ES-I3 (cell line): ENCODE measurements at regions not wholly inside any gene's neighbourhood (a gene's known extent, or its start where the extent isn't known, plus 50 kb on each side); places are given as distances from the start of the nearest gene placed in this dataset.

Experiments used
- H3K36me3 ChIP-seq: 2 replicates; pipeline ENCODE4 v1.6.1; 2013; ENCODE audit warnings: mild to moderate bottlenecking, low read length, control low read depth, moderate library complexity; ENCODE audit not compliant: insufficient read depth
- H3K4me1 ChIP-seq: 2 replicates; pipeline ENCODE4 v1.6.1; 2013; ENCODE audit warnings: mild to moderate bottlenecking, control low read depth, low read length; ENCODE audit not compliant: insufficient read depth
- H3K9ac ChIP-seq: 2 replicates; pipeline ENCODE4 v1.6.1; 2013; ENCODE audit warnings: low read depth, mild to moderate bottlenecking, low read length, moderate library complexity
- H3K9me3 ChIP-seq: 2 replicates; pipeline ENCODE4 v1.6.1; 2013; ENCODE audit warnings: mild to moderate bottlenecking, low read length, moderate library complexity; ENCODE audit not compliant: control insufficient read depth, insufficient read depth

- Histone ChIP-seq H3K9me3 (no peaks in the 10 kb centered on the region), H3K36me3 (no peaks in the 10 kb centered on the region), H3K4me1 (no peaks in the 10 kb centered on the region), H3K9ac (no peak overlapping the region)
Measured at GRCh38 chr22:49329636-49330035, 498.0 kb downstream of the BRD1 start.

DNA sequence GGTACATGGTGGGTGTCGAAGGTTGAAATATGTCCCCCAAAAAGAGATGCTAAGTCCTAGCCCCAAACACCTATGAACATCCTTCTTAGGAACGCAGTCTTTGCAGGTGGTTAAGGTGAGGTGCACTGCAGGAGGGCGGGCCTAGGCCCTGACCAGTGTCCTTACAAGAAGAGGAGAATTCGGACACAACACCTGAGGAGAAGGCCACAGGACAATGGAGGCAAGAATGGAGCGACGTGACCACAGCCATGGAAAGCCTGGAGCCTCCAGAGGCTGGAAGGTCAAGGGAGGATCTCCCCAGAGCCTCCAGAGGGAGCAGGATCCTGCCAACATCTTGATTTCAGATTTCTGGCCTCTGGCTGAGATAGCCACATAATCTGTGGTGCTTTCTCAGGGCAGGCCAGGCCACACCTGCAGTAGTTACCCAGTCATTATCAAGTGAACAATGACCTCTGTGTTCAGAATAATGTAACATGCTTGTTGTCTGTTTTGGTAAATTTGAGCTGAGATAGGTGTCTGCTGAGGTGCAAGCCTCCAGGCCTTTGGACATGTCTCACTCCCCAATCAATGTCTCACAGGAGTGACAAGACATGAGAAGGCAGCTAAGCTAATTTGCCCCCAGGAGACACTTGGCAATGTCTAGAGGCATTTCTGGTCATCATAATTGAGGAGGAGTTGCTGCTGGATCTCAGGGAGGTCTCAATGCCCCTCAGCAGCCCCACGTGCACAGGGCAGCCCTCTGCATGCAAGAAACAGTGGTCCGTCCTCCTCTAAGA lies 498.9 kb downstream of the BRD1 start:
- Histone ChIP-seq H3K9ac (no peak overlapping the region), H3K4me1 (no peaks in the 10 kb centered on the region), H3K9me3 (no peaks in the 10 kb centered on the region), H3K36me3 (no peaks in the 10 kb centered on the region)

DNA sequence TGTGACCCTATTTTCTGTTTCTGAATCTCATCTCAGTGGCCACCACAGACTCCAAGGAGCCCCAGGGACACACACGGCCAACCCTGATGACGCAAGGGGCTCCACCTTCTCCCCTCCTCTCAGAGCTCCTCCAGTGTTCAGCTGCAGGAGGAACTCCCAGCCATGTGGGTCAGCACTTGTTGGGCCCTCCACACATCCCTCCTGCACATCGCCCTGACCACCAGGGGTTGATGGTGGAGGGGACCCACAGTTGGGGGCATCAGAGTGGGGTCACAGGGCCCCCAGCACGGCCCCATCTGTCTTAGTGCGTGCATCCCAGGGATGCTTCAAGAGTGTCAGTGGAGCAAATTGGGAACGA lies 499.6 kb downstream of the BRD1 start:
- Histone ChIP-seq H3K9me3 (no peaks in the 10 kb centered on the region), H3K9ac (no peak overlapping the region), H3K4me1 (no peaks in the 10 kb centered on the region), H3K36me3 (no peaks in the 10 kb centered on the region)

DNA sequence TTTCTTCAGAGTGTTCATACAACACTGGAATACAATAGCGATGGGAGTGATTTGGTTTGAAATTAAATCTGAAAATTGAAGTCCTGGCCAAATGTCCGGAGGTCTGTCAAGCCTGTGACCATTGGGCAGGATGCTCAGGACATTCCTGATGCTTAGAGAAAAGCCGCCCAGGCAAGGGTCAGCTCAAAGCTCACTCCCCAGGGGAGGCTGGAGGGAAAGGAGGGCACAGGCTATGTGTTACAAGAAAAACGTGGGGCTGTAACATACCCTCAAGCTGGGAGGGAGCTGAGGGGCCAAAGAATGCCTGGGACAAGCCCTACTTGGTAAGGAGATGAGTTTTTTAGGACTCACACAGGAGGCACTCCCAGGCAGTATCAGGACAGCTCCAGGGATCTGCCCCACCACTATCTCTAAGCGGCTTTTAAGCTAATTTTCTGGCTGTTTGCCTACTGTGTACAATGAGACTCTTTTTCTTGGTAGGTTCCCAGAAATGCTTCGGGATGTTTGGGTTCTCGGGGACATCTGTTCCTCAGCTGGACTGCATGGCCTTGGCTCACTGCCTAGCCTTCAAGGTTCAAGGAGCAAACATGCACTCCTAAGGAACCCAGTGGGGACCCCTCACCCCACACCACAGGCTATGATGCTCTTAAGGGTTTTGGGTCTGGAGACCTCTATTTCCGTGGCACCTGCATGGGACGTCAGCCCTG lies 500.1 kb downstream of the BRD1 start:
- no peaks in the 10 kb centered on the region for H3K9me3 ChIP-seq
- no peaks in the 10 kb centered on the region for H3K4me1 ChIP-seq
- no peak overlapping the region for H3K9ac ChIP-seq
- H3K36me3 ChIP-seq: no peaks in the 10 kb centered on the region

GRCh38 chr22:49326558-49326957 lies 501.1 kb downstream of the BRD1 start:
- Histone ChIP-seq H3K4me1 (no peaks in the 10 kb centered on the region), H3K9ac (no peak overlapping the region), H3K9me3 (no peaks in the 10 kb centered on the region), H3K36me3 (no peaks in the 10 kb centered on the region)

DNA sequence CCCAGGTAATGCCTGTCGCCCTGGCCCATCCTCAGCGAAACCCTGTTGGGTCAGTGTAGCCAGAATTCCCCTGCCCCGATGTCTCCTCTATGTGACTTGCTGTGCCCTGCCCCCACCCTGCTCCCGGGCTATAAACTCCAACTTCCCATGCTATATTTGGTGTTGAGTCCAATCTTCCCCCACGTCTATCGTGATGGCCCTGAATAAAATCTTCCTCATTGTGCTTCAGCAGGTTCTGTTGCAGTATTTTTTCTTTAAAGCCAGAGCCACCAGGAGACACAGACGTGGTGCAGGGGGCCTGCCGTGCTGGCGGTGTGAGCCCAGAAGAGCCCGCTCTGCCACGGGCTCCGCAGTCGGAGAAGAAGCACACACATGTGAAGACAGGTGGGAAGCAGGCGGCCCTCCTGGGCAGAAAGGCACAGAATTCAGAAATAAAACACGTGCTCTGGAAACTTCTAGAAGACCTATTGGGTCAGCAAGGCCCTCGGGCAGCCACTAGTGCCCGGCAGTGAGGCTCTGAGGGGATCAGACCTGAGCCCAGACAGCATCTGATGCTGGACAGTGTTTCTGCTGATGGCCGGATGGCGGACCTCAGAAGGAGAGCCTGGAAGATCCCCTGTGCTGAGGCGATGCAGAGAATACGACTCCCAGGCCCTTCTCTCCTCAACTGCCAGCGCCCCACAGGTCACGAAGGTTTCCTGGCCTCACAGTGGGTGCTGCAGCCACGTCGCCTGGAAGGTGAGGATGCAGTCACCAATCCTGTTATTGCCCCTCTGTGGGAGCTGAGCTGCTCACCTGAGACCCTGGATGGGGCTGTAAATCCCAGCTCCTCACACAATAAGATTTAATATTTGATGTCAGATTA lies 501.9 kb downstream of the BRD1 start:
- Histone ChIP-seq H3K4me1 (no peaks in the 10 kb centered on the region), H3K9ac (no peak overlapping the region), H3K36me3 (no peaks in the 10 kb centered on the region), H3K9me3 (no peaks in the 10 kb centered on the region)

DNA sequence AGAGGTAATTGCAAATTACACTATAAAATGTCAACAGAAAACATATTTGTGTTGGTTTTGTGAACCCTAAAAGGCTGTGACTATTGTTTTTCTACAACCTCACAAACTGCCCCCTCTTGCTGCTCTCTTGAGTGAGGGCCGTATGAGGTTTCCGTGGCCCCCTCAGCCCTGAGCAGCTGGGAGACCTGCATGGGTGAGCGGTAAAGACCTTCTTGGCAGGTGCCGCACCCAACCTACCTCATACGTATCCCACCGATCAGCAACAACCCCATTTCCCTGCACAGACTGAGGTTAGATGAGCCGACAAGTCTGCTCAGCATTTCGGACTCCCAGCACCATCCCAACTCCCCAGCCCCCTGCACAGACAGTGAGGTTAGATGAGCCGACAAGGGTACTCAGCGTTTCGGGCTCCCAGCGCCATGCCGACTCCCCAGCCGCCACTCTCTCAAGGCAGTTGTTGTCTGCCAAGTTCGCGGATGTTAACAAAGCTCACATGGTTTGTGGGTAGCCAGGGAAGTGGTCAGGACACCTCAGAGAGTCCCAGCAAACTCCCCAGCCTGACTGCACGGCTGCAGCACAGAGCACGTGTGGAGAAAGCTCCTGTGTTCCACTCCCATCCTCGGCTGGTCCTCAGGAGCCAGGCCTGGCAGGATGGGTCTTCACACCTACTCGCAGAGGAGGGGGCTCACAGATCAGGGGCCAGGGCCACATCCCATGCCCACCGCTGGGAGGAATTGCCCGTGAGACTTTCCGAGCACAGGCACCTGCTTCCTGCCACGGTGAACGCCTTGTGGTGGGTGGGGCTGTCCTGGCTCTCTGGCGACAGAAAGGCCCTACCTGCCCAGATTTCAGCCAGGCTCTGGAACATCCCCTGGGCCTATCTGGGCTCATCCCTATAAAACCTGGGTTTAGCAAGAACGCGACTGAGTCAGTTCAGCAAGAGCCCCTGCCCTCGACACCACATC lies 502.9 kb downstream of the BRD1 start:
- H3K9ac ChIP-seq: no peak overlapping the region
- H3K9me3 ChIP-seq: no peaks in the 10 kb centered on the region
- no peaks in the 10 kb centered on the region for H3K36me3 ChIP-seq

GRCh38 chr22:49323751-49324415 lies 503.8 kb downstream of the BRD1 start:
- H3K36me3 ChIP-seq: no peaks in the 10 kb centered on the region
- no peak overlapping the region for H3K9ac ChIP-seq
- H3K9me3 ChIP-seq: no peaks in the 10 kb centered on the region
- H3K4me1 ChIP-seq: no peaks in the 10 kb centered on the region

More for the DNA sequence above, 502.9 kb downstream of the BRD1 start:
- H3K4me1 ChIP-seq: no peaks in the 10 kb centered on the region

- no peaks in the 10 kb centered on the region for H3K4me1 ChIP-seq
- no peaks in the 10 kb centered on the region for H3K9me3 ChIP-seq
- H3K9ac ChIP-seq: no peak overlapping the region
- H3K36me3 ChIP-seq: no peaks in the 10 kb centered on the region
Measured at GRCh38 chr22:49322861-49323622, 504.6 kb downstream of the BRD1 start.

DNA sequence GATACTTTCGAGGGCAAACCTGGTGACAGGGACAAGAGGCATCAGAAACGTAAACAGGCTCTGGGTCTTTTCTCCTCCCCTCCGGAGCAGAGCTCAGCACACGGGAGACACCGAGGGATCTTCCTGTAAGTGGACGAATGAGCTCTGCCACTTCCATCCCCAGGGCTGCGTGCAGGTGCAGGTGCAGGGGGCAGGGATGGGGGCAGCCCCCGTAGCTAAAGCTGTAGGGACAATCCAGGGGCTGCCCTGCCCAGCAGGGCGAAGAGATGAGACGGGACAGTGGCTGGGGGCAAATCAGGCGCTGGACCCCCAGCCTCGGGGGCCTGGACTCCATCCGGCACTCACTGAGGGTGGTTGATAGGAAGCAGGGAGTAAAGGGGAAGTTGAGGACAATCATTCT lies 505.4 kb downstream of the BRD1 start:
- Histone ChIP-seq H3K4me1 (no peaks in the 10 kb centered on the region), H3K36me3 (no peaks in the 10 kb centered on the region), H3K9ac (no peak overlapping the region), H3K9me3 (no peaks in the 10 kb centered on the region)

- Histone ChIP-seq H3K9ac (no peak overlapping the region), H3K4me1 (no peaks in the 10 kb centered on the region), H3K36me3 (no peaks in the 10 kb centered on the region), H3K9me3 (no peaks in the 10 kb centered on the region)
Measured at GRCh38 chr22:49321477-49322055, 506.1 kb downstream of the BRD1 start.

- H3K4me1 ChIP-seq: no peaks in the 10 kb centered on the region
- H3K36me3 ChIP-seq: no peaks in the 10 kb centered on the region
Measured at GRCh38 chr22:49320714-49321476, 506.8 kb downstream of the BRD1 start.

More at GRCh38 chr22:49320714-49321476, 506.8 kb downstream of the BRD1 start:
- H3K9ac ChIP-seq: no peak overlapping the region
- H3K9me3 ChIP-seq: no peaks in the 10 kb centered on the region
